Endothelial cell of umbilical vein (primary cell): ENCODE measurements at regions not wholly inside any gene's neighbourhood (a gene's known extent, or its start where the extent isn't known, plus 50 kb on each side); places are given as distances from the start of the nearest gene placed in this dataset.

Experiments used
- EZH2 ChIP-seq: IDR thresholded peaks from 2 replicates; pipeline ENCODE4 v1.6.1; 2012; ENCODE audit warnings: borderline replicate concordance, low read depth, mild to moderate bottlenecking, moderate library complexity, low read length, inconsistent platforms; ENCODE audit not compliant: severe bottlenecking
- GATA2 ChIP-seq: IDR thresholded peaks from 2 replicates; pipeline ENCODE4 v1.7.0; 2011; ENCODE audit warnings: low read depth, mild to moderate bottlenecking, moderate library complexity, mixed read lengths, low read length; ENCODE audit not compliant: insufficient read length, insufficient read depth
- JUN ChIP-seq: IDR thresholded peaks from 2 replicates; pipeline ENCODE4 v1.6.1; 2011; ENCODE audit warnings: borderline replicate concordance, low read depth; ENCODE audit not compliant: insufficient read length, insufficient read depth
- POLR2A ChIP-seq: IDR thresholded peaks from 2 replicates; pipeline ENCODE4 v1.6.1; 2012; ENCODE audit warnings: low read depth, mild to moderate bottlenecking, control low read depth, low read length
- TF ChIP-seq, protein P1 (sequence below), 2 donors: IDR thresholded peaks; 1 replicate in 1 of 2; 2 replicates in 1 of 2; pipeline ENCODE4 v1.5.1; 2011; ENCODE audit warnings: low read length in 2 of 2, mild to moderate bottlenecking in 2 of 2, moderate library complexity in 2 of 2, control low read depth in 1 of 2, inconsistent platforms in 1 of 2, low read depth in 1 of 2; ENCODE audit not compliant: insufficient read depth in 1 of 2; ENCODE audit errors: extremely low read depth in 1 of 2
- TF ChIP-seq, protein P2 (sequence below): IDR thresholded peaks from 2 replicates; pipeline ENCODE4 v1.6.1; 2011; ENCODE audit not compliant: insufficient read depth, insufficient read length

DNA sequence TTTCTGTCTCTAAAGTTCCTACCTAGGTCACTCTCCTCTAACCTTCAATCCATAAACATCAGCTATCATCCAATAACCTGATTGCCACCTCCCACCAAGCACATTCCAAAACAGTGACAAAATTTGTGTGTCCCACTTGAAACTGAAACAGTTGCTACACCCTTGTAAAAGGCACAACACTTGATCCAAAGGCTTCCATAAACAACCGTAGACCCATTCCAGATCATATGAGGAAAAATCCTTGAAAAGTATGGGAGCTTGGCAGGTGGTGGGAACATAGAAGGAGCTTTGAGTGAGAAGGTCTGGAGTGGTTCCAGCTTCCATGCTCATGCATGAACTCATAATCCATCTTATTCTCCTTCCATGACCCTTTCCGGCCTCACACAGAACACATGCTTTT is 82.0 kb upstream of the ATP1A1 start:
- TF ChIP-seq, protein P1, sequence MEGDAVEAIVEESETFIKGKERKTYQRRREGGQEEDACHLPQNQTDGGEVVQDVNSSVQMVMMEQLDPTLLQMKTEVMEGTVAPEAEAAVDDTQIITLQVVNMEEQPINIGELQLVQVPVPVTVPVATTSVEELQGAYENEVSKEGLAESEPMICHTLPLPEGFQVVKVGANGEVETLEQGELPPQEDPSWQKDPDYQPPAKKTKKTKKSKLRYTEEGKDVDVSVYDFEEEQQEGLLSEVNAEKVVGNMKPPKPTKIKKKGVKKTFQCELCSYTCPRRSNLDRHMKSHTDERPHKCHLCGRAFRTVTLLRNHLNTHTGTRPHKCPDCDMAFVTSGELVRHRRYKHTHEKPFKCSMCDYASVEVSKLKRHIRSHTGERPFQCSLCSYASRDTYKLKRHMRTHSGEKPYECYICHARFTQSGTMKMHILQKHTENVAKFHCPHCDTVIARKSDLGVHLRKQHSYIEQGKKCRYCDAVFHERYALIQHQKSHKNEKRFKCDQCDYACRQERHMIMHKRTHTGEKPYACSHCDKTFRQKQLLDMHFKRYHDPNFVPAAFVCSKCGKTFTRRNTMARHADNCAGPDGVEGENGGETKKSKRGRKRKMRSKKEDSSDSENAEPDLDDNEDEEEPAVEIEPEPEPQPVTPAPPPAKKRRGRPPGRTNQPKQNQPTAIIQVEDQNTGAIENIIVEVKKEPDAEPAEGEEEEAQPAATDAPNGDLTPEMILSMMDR (IDR thresholded peaks at IDR 0.05; ENCODE audit: extremely low read depth in 1 of 2, insufficient read depth in 1 of 2, low read depth in 1 of 2, low read length in 2 of 2) = no peak
- TF ChIP-seq POLR2A (no peak), JUN (no peak), EZH2 (no peak), GATA2 (no peak)
- TF ChIP-seq, protein P2, sequence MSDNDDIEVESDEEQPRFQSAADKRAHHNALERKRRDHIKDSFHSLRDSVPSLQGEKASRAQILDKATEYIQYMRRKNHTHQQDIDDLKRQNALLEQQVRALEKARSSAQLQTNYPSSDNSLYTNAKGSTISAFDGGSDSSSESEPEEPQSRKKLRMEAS = no peak
